Amniotic epithelial cell (primary cell): ENCODE measurements at regions not wholly inside any gene's neighbourhood (a gene's known extent, or its start where the extent isn't known, plus 50 kb on each side); places are given as distances from the start of the nearest gene placed in this dataset.
"Not testable (repeated sequence)": the region's sequence is repeated elsewhere in the genome, so short reads cannot be mapped to it uniquely, and the experiment has no call there.

Experiments
- DNase-seq: peaks from one replicate; pipeline ENCODE4 v3.0.0-alpha.2; 2010; ENCODE audit warnings: low read depth

DNA sequence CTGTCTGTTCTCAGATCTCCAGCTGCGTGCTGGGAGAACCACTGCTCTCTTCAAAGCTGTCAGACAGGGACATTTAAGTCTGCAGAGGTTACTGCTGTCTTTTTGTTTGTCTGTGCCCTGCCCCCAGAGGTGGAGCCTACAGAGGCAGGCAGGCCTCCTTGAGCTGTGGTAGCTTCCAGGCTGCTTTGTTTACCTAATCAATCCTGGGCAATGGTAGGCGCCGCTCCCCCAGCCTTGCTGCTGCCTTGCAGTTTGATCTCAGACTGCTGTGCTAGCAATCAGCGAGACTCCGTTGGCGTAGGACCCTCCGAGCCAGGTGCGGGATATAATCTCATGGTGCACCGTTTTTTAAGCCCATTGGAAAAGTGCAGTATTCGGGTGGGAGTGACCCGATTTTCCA, 1240.0 kb downstream of the EFNA5 start:
- not testable (repeated sequence) for DNase-seq

DNA sequence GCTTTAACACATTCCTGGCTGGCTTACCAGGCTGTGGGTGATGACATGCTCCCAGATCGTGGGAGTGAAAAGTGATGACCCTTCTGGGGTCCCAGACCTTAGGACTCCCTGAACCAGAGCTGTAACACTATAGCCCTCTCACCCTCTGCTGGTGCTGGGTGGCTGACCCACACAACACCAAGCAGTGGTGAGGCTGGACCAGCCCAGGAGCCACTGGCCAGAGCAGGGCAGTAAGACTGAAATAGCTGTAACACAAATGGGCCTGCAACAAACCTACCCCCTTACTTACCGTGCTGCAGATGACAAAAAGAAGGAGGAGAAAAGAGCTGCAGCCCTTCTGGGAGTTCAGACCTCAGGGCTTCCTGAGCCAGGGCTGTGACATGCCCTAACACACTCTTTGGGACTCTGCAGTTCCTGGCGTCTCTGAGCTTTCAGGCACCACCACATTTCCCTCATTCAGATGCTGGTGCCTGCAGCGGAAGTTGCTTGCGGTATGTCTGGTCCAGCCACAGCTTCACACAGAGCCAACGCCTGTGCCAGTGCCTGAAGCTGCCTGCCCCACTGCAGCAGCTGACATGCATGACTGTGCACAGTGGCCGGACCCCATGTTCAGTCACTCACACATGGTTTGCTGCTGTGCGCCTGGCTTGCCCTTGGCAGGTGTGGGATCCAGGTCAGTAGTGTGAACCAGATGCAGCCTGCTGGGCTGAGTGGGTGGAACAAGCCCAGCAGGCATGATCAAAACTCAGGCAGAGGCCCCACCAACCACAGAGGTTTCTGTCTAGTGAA, 1247.4 kb downstream of the EFNA5 start:
- no peak for DNase-seq

DNA sequence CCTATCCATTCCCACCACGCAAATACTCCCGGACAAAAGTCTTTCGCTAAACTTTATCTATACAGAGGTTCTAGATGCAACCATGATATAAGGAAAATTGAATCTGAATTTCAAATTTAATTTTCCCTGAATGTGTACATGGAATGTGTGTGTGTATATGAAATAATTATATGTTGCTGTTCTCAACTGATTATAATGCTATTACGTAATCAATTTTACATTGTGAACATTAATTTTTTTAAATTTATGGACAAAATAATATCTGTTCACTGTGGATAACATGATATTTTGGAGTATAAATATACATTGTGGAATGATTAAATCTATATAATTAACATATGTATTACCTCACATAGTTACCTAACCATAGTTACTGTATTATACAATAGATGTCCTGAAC, 1250.6 kb downstream of the EFNA5 start:
- no peak for DNase-seq

DNA sequence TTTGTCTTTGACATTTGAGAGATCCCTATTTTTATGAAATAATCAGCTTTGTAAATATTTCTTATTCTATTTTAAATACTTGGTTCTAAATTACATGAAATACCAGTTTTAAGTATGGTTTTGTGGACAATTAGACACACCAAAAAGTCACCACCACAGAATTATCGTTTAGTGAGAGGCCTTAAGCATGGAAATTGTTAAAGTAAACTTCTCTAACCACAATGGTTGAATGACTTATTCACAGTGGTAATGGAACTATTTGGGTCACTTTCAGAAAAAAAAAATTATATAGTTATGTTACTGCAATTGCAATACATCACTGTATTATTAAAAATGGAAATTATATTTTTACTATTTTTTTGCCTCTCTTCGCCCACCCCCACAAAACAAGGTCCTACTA, 1252.5 kb downstream of the EFNA5 start:
- peak; percentile 43 for DNase-seq

DNA sequence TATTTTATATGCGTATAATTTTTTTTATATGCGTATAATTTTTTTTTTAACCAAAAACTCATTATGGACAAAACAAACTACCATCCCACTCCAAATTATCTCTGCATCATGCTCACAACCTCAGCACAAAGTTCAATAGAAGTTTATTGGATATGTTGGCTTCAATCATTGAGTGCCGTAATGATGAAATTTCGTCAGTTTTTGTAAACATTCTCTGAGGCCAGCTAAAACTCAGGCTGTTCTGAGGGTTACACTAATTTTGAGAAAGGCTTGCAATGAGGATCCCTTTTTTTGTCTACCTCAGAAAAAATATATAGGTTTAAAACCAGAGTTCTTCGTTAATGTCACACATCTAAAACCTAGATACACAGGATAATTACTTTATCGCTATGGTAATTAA, 1253.2 kb downstream of the EFNA5 start:
- DNase-seq: no peak

DNA sequence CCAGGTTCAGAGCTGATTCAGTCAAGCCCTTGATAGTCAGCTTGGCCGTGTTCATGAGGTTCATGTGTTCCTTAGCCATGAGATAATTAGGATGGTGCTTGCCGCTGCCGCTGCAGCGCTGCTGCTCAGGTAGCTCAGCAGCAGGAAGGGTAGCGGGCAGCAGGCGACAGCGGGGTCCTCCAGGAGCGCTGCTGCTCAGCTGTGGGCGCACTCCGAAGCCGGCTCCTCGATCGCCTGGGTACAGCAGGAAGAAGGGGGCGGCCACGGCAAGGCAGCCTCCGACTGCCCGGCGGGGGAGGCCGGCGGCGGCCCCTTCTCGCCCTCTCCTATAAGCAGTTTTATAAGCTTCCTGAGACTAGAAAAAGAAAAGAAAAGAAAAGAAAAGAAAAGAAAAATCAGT, 1253.6 kb downstream of the EFNA5 start:
- DNase-seq: no peak

DNA sequence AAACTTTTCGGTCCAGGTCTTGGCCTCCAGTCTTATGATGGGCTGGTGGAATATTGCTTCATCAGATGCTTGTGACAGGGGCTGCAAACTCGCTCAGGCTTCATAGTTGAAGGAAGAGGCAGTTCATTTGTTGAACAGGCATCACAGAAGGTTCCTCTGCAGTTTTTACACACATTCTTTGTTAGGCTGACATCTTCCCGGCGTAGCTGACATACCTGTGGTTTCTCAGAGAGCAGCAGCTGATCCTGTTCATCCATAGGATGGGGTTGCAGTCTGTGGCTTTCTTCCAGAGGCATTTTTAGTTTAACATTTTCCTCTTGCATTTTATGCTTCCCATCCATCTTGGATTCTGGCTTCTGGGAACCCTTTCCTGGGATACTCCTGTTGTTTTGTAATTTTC, 1255.2 kb downstream of the EFNA5 start:
- peak; percentile 88 for DNase-seq

DNA sequence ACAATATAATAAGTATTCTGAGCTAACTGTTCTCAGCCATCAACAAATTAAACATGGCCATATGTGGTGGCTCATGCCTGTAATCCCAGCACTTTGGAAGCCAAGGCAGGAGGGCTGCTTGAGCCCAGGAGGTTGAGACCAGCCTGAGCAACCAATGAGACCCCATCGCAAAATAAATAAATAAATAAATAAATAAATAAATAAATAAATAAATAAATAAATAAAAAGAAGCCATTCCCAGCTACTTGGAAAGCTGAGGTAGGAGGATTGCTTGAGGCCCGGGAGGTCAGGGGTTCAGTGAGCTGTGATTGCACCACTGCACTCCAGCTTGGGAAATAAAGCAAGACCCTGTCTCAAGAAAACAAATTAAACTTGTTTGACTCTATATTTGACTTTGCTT, 1256.4 kb downstream of the EFNA5 start:
- no peak for DNase-seq

DNA sequence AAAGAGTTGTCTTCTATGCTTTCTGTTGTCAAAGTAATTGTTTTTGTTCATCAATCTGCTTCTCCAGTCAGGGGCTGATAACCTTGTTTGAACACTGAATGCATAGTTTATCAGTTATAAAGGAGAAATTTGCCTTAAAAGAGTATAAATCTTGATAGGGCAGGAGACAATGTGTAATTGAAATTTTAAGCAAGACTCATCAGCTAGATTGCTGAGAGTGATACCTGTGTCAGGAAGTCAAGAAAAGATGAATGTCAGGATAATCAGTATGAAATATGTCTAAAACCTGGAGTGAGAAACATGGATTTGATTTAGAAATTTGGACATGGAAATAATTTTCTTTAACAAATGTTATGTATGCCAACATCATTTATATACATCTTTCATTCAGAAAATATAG, 1258.1 kb downstream of the EFNA5 start:
- DNase-seq: no peak

DNA sequence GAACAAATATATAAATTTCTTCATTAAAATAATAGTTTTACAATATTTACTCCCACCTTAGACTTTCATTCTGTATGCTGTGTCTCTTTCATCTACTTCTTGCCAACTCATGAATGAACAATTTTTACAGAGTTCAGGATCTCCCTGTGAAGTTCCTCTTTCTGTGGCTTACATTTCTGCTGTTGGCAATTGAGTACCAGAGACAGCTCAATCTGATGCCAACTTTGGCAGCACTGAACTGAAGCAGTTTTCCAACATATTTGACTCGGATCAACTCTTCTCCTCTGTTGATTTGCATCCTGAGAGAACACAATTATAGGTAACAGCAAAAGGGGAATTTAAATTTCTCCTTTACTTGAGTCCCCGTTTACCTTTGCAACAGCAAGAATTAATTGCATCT, 1262.2 kb downstream of the EFNA5 start:
- DNase-seq: no peak

DNA sequence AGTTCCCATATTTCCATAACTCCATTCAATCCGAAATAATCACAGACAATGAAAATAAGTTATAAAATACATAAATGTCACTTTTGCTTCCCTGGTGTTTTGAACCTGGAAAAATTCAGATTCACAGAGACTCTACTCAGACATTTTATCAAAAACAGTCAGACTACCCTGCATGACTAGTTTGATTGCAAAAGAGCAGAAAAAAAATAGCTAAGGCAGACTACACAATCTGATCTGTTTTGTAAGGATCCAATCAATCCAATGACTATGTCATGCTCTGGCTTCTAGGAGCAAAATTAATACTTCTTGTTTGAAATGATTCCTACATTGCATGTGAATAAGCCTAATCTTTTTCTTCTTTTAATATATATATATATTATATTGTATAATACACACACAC, 1262.6 kb downstream of the EFNA5 start:
- peak; percentile 67 for DNase-seq

DNA sequence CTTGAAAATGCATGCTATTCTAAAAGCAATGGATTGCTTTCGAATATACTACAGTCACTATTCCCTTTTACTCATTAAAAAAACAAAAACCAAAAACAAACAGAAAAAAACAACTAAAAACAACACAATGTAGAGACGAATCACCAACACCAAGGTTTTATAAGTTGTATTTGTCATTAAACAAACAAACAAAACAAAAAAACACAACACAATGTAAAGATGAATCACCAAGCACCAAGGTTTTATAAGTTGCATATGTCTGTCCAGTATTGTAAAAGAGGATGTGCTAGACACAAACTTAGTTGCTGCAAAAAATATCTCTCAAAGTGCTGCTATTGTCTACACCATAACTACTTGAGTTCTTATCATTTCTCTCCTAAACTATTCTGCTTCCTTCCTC, 1269.2 kb downstream of the EFNA5 start:
- DNase-seq: no peak

DNA sequence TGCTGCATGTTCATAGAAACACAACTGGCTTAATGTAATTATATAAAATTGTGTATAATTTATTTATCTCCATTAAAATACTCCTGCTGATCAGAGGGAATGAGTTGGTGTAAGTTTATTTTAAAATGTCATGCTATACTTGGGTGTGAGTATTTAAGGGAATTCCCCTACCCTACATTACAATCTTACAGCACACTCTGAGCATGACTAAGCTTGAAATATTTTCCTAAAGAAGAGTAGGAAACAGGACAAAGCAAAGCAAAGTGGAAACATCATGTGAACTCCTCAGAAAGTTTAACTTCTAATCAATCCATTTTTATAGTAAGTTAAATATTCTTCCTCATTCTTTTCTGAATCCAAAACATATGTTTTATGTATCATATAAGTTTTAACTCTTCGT, 1271.3 kb downstream of the EFNA5 start:
- peak; percentile 44 for DNase-seq

DNA sequence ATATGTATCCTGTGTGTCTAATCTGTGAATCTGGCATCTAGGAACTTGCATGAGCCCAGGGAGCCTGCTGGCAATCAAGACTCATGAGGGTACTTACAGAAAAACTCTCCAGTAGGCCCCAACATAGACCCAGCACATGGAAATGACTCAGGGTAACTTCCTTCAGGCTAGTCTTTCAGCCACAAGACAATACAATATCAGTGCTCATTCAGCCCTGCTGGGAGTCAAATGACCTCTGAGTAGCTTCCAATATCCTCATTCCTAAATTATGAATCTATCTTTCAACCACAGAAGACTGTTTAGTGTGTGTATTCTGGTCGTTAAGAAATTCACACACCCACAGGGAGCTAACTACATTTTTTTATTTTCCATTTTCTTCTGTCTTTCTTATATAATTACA, 1273.0 kb downstream of the EFNA5 start:
- peak; percentile 82 for DNase-seq

DNA sequence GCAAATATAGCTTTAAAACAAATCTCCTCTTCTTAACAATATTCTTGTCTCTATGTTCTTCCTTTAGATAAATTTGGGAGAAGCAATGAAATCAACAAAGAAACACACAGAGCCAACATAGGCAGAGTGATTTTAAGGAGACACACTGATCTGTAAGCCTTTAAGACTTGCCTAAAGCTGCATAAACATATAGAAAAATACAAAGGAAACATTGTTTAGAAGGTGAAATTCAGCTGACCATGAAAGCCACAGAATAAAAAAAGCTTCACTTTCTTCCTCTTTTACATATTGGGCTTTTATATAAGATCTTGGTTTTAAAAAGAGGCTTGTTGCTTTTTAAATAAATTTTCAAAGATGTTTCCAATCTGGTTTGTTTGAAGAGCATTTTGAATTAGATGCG, 1277.5 kb downstream of the EFNA5 start:
- no peak for DNase-seq

DNA sequence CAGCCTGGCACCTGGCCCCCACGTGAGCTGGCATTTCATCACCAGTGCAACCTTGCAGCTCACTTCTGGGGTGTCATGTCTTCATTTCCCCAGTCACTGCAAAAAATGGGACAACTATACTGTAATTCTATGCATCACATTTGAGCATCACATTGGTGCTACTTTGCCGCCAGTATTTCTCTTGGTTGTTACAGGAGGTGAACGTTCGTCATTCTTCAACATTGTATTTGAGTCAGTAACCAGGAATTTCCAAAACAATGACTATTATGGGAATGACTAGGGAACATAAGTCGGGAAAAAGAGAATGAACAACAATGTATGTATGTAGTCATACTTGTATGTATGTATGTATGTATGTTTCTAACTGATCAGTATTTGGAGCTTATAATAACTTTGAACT, 1278.0 kb downstream of the EFNA5 start:
- DNase-seq: no peak

DNA sequence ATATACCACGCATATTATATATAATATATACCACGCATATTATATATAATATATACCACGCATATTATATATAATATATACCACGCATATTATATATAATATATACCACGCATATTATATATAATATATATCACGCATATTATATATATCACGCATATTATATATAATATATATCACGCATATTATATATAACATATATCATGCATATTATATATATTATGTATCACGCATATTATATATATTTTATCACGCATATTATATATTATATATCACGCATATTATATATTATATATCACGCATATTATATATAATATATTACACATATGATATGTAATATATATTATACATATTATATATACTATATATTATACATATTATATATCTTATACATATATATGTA, 1283.0 kb downstream of the EFNA5 start:
- not testable (repeated sequence) for DNase-seq

DNA sequence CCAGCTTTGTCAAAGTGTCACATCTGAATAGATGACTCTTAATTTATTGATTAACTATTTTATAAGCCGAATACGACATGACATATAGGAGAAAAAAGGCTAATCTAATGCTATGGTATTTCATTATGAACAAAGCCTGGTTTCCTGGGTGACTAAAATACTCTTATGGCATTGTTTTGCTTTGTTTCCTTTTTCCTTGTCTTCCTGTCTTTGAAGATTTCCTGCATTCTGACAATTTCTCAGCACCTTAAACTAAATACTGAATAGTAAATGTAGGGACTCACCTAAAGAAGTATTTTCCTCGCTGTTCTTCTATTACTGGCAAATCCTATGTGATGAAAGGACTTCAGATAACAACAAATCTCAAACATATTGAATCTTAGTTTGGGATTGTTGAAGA, 1284.5 kb downstream of the EFNA5 start:
- no peak for DNase-seq

DNA sequence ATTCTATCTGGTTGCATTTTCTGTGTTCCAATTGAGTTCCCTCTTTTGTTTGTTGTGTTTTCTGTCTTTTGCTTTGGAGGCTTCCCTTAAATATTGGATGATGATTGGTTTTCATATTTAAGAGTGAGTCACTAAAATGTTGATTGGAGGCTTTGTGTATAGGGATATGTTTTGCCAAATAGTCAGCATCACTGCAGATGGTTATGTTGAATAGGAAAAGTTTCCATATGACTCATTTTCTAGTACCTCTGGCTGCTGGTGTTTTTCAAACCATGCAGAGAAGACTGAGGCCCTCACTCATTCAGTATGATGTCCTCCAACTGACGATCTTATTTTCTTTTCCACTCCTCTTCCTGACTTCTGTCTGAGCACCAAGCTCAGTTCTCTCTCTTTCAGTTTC, 1290.0 kb downstream of the EFNA5 start:
- peak; percentile 27 for DNase-seq

DNA sequence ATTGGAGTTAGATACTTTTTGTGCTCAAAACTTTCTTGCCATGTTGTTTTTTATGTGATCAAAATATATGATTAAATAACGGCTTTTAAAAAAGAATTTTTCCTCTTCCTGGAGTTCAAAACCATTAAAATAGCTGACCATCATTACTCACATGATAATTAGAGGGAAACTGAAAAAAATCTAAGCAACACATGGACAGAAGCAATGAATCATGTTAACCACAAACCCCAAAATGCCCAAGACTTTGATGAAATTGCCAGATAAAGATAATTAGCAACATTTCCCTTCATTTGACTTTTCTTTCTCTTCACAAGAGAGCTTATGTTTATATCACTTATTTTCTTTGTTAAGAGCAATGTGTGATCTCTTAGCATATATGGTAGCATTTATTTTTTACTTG, 1294.2 kb downstream of the EFNA5 start:
- peak; percentile 82 for DNase-seq

DNA sequence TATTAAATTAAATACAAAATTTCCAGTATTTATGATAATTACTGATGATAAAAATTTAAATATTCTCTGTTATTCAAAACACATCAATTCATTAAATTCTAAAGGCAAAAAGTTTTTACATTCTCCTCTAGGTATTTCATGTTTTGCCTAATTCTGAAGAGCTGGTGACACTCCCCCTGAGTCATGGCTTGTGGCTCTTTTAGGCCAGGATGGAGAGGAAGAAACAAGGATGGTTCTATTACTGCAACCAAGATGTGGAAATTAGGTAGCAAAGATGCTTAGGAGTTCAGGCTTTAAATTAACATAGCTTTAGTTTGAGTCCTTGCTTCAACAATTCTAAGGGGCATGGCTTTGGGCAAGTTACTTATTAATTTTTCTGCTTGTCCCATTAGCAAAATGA, 1295.8 kb downstream of the EFNA5 start:
- no peak for DNase-seq

DNA sequence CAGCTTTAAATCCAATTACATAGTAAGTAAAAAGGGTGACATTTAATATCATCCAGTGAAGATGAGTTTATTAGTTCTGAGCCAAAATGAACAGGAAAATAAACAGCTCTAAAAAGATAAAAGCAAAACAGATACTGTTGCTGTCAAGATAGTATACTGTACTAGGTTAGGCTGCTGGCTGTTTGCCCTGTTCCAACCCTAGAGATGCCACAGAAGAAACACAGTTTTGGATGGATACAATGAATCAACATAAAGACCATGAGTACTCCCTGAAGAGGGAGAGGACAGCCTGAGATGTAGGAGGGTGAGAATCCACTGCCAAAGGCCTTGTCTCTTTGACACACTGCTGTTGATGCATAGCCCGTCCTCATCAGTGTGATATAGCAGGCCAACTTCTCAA, 1302.7 kb downstream of the EFNA5 start:
- no peak for DNase-seq

DNA sequence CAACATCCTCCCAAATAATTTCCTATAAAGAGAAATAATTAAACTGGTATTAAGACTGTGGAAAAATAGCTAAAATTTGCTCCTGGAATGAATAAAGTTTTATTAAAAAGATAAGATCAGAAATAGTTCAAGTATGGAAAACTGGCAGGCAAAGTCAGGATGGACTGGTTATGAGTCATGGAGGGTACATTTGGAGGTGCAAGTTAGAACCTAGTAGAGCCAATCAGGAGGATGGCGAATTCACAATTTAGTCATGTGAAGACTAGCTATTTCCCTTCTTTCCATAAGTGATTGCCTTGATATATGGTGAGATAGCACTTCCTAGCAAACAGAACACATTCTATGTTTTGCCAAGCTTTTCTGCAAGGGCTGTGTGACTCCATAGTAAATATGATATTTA, 1303.5 kb downstream of the EFNA5 start:
- no peak for DNase-seq

DNA sequence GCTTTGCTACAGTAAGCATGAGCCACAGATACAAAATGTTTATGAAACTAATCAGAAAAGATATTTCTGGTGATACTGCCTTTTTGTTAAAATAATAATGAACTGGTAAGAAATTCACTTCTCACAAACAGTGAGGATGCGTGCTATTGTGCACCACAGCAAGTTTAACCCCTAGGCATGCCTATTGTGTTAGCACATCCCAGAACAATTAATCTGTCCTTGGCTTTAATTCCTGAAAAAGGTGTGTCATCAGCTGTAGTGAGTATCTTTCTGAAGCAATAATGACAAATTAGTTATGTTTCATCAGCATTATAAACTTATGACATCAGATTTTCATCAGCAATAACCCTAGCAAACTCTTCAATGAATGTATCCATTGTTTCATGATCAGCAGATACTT, 1307.2 kb downstream of the EFNA5 start:
- peak; percentile 10 for DNase-seq

DNA sequence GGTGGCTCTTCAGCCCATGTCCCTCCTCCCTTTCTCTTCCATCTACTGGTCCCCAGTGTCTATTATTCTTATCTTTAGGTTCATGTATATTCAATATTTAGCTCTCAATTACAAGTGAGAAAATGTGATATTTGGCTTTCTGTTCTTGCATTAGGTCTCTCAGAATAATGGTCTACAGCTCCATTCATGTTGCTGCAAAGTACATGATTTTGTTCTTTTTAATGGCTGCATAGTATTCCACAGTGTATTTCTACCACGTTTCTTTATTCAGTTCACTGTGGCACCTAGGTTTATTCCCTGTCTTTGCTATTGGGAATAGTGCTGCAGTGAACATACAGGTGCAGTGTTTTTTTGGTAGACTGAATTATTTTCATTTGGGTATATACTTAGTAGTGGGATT, 1308.8 kb downstream of the EFNA5 start:
- no peak for DNase-seq
